ENCODE measurements at regions not wholly inside any gene's neighbourhood (a gene's known extent, or its start where the extent isn't known, plus 50 kb on each side); places are given as distances from the start of the nearest gene placed in this dataset.

DNA sequence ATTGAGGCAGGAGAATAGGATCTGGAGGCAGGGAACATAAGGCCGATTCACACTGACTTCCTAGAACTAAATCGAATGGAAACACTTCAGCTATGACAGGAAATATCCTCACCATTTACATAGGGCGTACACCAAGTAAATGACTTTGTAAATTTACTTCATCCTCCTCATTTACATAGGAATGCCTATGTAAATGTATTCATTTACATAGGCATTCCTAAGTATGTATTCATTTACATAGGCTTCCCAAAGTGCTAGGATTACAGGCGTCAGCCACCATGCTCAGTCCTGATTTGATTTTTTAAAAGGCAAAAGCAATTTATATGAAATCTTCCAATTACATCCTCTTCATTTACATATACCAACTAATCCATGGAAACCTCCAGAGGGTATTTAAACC lies 133.1 kb upstream of the RFC3 start:
- Histone ChIP-seq H3K4me1 (ENCODE audit: control insufficient read depth, insufficient read depth, low read length) (no peaks in the 10 kb centered on the region), H3K36me3 (ENCODE audit: control insufficient read depth, insufficient read depth, low read length) (no peaks in the 10 kb centered on the region), H3K27me3 (ENCODE audit: control insufficient read depth, insufficient read depth, low read length, poor library complexity, severe bottlenecking) (no peaks in the 10 kb centered on the region), H3K9me3 (ENCODE audit: control insufficient read depth, low read length) (no peaks in the 10 kb centered on the region), H3K4me3 (ENCODE audit: insufficient read depth, low read depth, low read length) (no peak overlapping the region), H3K27ac (ENCODE audit: insufficient read depth, low read depth, low read length, poor library complexity, severe bottlenecking) (no peak overlapping the region)
- WGBS, 2 experiments: 80 to 82% methylated on average over 4 of the region's 4 CpGs

DNA sequence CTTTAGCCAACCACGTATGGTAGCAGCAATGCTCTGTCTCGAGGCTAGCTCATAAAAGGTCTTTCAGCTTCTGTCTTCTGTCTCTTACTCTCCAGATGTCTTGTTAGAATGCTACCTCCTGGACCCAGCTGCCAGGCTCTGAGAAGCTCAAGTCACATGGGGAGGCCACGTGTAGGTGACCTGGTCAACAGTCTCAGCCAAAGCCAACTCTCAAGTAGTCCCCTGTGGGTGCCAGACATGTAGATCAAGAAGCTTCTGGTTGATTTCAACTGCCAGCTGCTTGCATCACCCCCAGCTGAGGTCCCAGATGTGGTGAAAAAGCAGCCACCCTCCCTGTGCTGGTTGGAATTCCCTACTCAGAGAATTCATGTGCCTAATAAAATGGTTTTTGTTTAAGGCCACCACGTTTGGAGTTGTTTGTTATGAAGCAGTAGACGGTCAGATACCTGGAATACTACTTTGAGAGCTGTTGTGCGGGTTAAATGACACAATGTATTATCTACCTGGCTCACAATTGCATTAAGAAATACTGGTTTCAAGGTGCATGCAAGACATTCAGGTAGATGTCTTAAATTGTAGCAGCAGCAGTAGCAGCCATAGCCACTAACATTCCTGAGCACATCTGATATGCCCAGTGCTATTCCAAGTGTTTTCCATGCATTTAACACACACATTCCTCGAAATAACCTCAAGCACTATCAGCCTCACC lies 131.0 kb upstream of the RFC3 start:
- H3K4me3 ChIP-seq (ENCODE audit: insufficient read depth, low read depth, low read length): no peak overlapping the region
- H3K9me3 ChIP-seq (ENCODE audit: control insufficient read depth, low read length): no peaks in the 10 kb centered on the region
- 82 to 88% methylated on average over 7 of the region's 7 CpGs for WGBS, 2 experiments
- no peaks in the 10 kb centered on the region for H3K27me3 ChIP-seq (ENCODE audit: control insufficient read depth, insufficient read depth, low read length, poor library complexity, severe bottlenecking)
- no peaks in the 10 kb centered on the region for H3K4me1 ChIP-seq (ENCODE audit: control insufficient read depth, insufficient read depth, low read length)
- no peak overlapping the region for H3K27ac ChIP-seq (ENCODE audit: insufficient read depth, low read depth, low read length, poor library complexity, severe bottlenecking)
- H3K36me3 ChIP-seq (ENCODE audit: control insufficient read depth, insufficient read depth, low read length): no peaks in the 10 kb centered on the region

DNA sequence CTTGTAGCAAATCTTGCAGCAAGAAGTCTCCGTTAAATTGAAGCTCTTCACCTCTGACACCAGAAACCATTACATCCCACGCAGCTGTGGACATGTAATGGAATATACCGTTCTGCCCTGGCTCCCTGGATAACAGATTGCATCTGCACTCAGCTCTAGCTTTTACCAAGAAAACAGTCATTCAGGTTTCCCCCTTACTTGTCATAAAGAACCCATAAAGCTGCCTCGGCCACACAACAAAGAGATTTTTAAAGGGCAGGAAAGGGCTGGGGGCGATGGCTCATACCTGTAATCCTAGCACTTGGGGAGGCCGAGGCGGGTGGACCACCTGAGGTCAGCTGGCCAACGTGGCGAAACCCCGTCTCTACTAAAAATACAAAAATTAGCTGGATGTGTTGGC lies 127.6 kb upstream of the RFC3 start:
- Histone ChIP-seq H3K4me1 (ENCODE audit: control insufficient read depth, insufficient read depth, low read length) (no peaks in the 10 kb centered on the region), H3K27ac (ENCODE audit: insufficient read depth, low read depth, low read length, poor library complexity, severe bottlenecking) (no peak overlapping the region), H3K27me3 (ENCODE audit: control insufficient read depth, insufficient read depth, low read length, poor library complexity, severe bottlenecking) (no peaks in the 10 kb centered on the region), H3K4me3 (ENCODE audit: insufficient read depth, low read depth, low read length) (no peak overlapping the region), H3K9me3 (ENCODE audit: control insufficient read depth, low read length) (no peaks in the 10 kb centered on the region), H3K36me3 (ENCODE audit: control insufficient read depth, insufficient read depth, low read length) (no peaks in the 10 kb centered on the region)
- 92 to 94% methylated on average over 10 of the region's 10 CpGs for WGBS, 2 experiments

DNA sequence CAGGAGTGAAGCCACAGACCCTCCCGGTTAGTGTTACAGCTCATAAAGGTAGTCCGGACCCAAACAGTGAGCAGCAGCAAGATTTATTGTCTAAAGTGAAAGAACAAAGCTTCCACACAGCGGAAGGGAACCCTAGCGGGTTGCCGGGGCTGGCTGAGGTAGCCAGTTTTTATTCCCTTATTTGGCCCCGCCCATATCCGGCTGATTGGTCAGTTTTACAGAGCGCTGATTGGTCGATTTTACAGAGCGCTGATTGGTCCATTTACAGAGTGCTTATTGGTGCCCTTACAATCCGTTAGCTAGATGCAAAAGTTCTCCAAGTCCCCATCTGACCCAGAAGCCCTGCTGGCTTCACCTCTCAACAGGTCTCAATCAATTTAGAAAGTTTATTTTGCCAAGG lies 126.0 kb upstream of the RFC3 start:
- WGBS, 2 experiments: 94% methylated on average over 11 of the region's 11 CpGs
- Histone ChIP-seq H3K4me3 (ENCODE audit: insufficient read depth, low read depth, low read length) (no peak overlapping the region), H3K27ac (ENCODE audit: insufficient read depth, low read depth, low read length, poor library complexity, severe bottlenecking) (no peak overlapping the region), H3K27me3 (ENCODE audit: control insufficient read depth, insufficient read depth, low read length, poor library complexity, severe bottlenecking) (no peaks in the 10 kb centered on the region), H3K36me3 (ENCODE audit: control insufficient read depth, insufficient read depth, low read length) (no peaks in the 10 kb centered on the region), H3K4me1 (ENCODE audit: control insufficient read depth, insufficient read depth, low read length) (no peaks in the 10 kb centered on the region), H3K9me3 (ENCODE audit: control insufficient read depth, low read length) (no peaks in the 10 kb centered on the region)

DNA sequence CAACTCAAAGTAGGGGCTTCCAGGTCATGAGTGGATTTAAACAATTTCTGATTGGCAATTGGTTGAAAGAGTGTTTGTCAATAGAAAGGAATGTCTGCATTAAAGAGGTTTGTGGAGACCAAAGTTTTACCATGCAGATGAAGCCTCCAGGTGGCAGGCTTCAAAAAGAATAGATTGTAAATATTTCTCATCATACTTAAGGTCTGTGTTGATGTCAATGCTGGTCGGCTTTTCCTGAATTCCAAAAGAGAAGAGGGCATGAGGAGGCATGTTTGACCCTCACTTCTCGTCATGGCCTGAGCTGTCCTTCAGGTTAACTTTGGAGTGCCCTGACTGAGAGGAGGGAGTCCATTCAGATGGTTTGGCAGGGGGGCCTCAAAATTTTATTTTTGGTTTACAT lies 125.4 kb upstream of the RFC3 start:
- H3K27me3 ChIP-seq (ENCODE audit: control insufficient read depth, insufficient read depth, low read length, poor library complexity, severe bottlenecking): no peaks in the 10 kb centered on the region
- no peaks in the 10 kb centered on the region for H3K36me3 ChIP-seq (ENCODE audit: control insufficient read depth, insufficient read depth, low read length)
- H3K4me3 ChIP-seq (ENCODE audit: insufficient read depth, low read depth, low read length): no peak overlapping the region
- 89 to 95% methylated on average over 2 of the region's 2 CpGs for WGBS, 2 experiments
- no peaks in the 10 kb centered on the region for H3K4me1 ChIP-seq (ENCODE audit: control insufficient read depth, insufficient read depth, low read length)
- no peak overlapping the region for H3K27ac ChIP-seq (ENCODE audit: insufficient read depth, low read depth, low read length, poor library complexity, severe bottlenecking)
- H3K9me3 ChIP-seq (ENCODE audit: control insufficient read depth, low read length): no peaks in the 10 kb centered on the region

DNA sequence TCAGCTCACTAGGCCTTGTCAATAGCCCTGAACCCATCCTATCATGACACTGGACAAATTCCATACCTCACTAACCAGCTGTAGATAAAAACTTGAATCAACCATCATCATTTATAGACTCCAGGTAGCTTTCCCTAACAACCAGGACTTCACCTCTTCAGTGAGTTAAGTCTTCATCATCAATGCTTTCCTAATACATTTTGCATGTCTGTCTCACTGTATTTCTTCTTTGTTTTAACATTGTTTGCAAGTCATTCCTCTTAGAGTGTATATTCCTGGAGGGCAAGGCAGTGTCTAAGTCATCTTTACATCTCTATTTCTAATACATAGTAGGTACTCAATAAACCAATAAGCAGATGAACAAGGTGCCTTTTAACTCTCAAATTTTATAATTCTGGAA lies 123.4 kb upstream of the RFC3 start:
- Histone ChIP-seq H3K36me3 (ENCODE audit: control insufficient read depth, insufficient read depth, low read length) (no peaks in the 10 kb centered on the region), H3K4me1 (ENCODE audit: control insufficient read depth, insufficient read depth, low read length) (no peaks in the 10 kb centered on the region), H3K27ac (ENCODE audit: insufficient read depth, low read depth, low read length, poor library complexity, severe bottlenecking) (no peak overlapping the region), H3K9me3 (ENCODE audit: control insufficient read depth, low read length) (no peaks in the 10 kb centered on the region), H3K4me3 (ENCODE audit: insufficient read depth, low read depth, low read length) (no peak overlapping the region), H3K27me3 (ENCODE audit: control insufficient read depth, insufficient read depth, low read length, poor library complexity, severe bottlenecking) (no peaks in the 10 kb centered on the region)

DNA sequence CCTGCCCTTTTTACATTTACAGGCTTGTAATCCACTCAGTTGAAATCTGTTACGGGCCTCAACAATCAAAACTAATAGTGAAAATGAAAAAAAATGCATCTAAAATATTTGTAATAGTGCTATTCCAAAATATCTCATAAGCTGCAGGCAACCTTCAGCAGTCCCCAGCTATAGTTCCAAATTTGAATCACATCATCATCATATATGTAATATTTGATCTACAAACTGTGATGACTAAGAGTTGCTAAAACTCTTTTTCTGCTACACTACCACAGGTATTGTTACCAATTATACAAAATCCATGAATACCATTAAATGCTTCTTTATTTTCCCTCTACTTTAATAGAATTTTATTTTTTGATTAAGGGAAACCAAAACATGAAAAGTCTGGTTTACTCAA lies 121.4 kb upstream of the RFC3 start:
- Histone ChIP-seq H3K27ac (ENCODE audit: insufficient read depth, low read depth, low read length, poor library complexity, severe bottlenecking) (no peak overlapping the region), H3K27me3 (ENCODE audit: control insufficient read depth, insufficient read depth, low read length, poor library complexity, severe bottlenecking) (no peaks in the 10 kb centered on the region)
- WGBS, 2 experiments: no CpG with 5 or more reads among the region's 1 CpG

DNA sequence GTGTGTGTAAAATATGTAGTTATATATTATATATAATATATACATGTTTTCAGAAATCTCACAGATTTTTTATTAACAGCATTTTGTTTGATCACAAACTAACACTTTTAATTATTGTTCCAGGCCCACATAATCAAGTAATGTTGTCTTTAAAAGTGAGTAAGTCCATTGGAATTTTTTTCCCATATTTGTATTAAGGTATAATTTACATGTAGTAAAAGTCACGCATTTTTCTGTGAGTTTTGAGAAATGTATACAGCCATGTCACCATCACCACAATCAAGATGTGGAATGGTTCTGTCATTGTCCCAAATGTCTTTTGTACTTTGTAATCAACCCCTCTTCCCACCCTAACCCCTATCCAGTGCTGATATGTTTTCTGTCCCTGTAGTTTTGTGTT lies 120.0 kb upstream of the RFC3 start:
- Histone ChIP-seq H3K27ac (ENCODE audit: insufficient read depth, low read depth, low read length, poor library complexity, severe bottlenecking) (no peak overlapping the region), H3K36me3 (ENCODE audit: control insufficient read depth, insufficient read depth, low read length) (no peaks in the 10 kb centered on the region), H3K9me3 (ENCODE audit: control insufficient read depth, low read length) (no peaks in the 10 kb centered on the region), H3K4me3 (ENCODE audit: insufficient read depth, low read depth, low read length) (no peak overlapping the region), H3K4me1 (ENCODE audit: control insufficient read depth, insufficient read depth, low read length) (no peaks in the 10 kb centered on the region), H3K27me3 (ENCODE audit: control insufficient read depth, insufficient read depth, low read length, poor library complexity, severe bottlenecking) (no peaks in the 10 kb centered on the region)
- 100% methylated on average over 1 of the region's 1 CpG; no CpG with 5 or more reads in 1 of the 2 experiments for WGBS, 2 experiments

More for the DNA sequence above, 121.4 kb upstream of the RFC3 start:
- H3K4me3 ChIP-seq (ENCODE audit: insufficient read depth, low read depth, low read length): no peak overlapping the region
- H3K4me1 ChIP-seq (ENCODE audit: control insufficient read depth, insufficient read depth, low read length): no peaks in the 10 kb centered on the region
- H3K9me3 ChIP-seq (ENCODE audit: control insufficient read depth, low read length): no peaks in the 10 kb centered on the region
- no peaks in the 10 kb centered on the region for H3K36me3 ChIP-seq (ENCODE audit: control insufficient read depth, insufficient read depth, low read length)

DNA sequence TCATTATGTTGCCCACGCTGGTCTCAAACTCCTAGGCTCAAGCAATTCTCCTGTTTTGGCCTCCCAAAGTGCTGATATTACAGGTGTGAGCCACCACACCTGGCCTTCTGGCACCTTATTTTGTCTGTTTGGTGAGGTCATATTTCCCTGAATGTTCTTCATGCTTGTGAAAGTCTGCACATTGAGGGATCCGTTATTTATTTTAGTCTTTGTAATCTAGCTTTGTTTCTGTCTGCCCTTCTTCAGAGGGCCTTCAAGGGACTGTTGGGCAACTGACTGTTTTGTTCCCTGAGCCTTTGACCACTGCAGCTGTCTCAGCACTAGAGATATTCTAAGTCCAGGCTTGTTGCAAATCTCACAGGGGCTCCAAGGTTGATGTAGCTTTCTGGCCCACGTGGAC lies 110.5 kb upstream of the RFC3 start:
- no peaks in the 10 kb centered on the region for H3K9me3 ChIP-seq (ENCODE audit: control insufficient read depth, low read length)
- H3K27me3 ChIP-seq (ENCODE audit: control insufficient read depth, insufficient read depth, low read length, poor library complexity, severe bottlenecking): no peaks in the 10 kb centered on the region
- 89 to 96% methylated on average over 3 of the region's 3 CpGs for WGBS, 2 experiments

DNA sequence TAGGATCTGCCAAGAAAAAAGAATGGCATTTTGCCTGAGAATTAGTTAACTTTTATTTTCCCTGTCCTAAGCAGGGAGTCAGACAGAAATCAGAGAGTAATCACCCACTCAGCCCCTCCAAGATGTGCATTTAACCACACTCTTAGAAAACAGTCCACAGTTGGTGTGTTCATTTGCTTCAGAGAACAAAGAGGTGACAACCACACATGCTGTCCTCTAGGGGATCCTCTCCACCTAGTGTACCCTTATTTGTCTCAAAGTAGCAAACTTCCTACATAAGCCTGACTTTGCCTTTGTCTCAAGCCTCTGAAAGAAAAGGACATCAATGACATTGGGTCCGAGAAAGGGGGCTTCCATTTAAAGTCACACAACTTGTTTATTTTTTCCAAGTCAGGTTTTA lies 107.0 kb upstream of the RFC3 start:
- Histone ChIP-seq H3K27ac (ENCODE audit: insufficient read depth, low read depth, low read length, poor library complexity, severe bottlenecking) (no peak overlapping the region), H3K4me3 (ENCODE audit: insufficient read depth, low read depth, low read length) (no peak overlapping the region), H3K9me3 (ENCODE audit: control insufficient read depth, low read length) (no peaks in the 10 kb centered on the region), H3K4me1 (ENCODE audit: control insufficient read depth, insufficient read depth, low read length) (no peaks in the 10 kb centered on the region), H3K36me3 (ENCODE audit: control insufficient read depth, insufficient read depth, low read length) (no peaks in the 10 kb centered on the region), H3K27me3 (ENCODE audit: control insufficient read depth, insufficient read depth, low read length, poor library complexity, severe bottlenecking) (no peaks in the 10 kb centered on the region)
- 92% methylated on average over 1 of the region's 1 CpG; no CpG with 5 or more reads in 1 of the 2 experiments for WGBS, 2 experiments

More for the DNA sequence above, 110.5 kb upstream of the RFC3 start:
- H3K4me3 ChIP-seq (ENCODE audit: insufficient read depth, low read depth, low read length): no peak overlapping the region
- no peak overlapping the region for H3K27ac ChIP-seq (ENCODE audit: insufficient read depth, low read depth, low read length, poor library complexity, severe bottlenecking)
- no peaks in the 10 kb centered on the region for H3K36me3 ChIP-seq (ENCODE audit: control insufficient read depth, insufficient read depth, low read length)
- H3K4me1 ChIP-seq (ENCODE audit: control insufficient read depth, insufficient read depth, low read length): no peaks in the 10 kb centered on the region

DNA sequence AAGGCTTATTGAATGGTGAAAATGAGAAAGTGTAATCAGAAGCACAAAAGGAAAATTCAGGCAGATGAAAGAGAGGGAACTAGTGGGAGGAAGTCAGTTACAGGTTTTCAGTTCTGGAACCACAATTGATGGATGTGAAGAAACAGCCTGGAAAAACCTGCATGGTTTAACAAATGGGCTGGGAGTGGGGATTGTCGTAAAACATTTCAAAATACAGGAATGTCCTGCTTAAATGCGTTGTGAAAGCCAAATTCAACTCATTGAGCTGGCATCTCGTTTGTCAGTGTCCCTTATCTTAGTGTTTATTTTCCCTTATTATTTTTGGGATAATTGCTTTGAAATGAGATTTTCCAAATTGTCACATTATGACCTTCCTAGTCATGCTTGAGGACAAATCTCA lies 106.5 kb upstream of the RFC3 start:
- H3K9me3 ChIP-seq (ENCODE audit: control insufficient read depth, low read length): no peaks in the 10 kb centered on the region
- no peaks in the 10 kb centered on the region for H3K27me3 ChIP-seq (ENCODE audit: control insufficient read depth, insufficient read depth, low read length, poor library complexity, severe bottlenecking)
- H3K4me3 ChIP-seq (ENCODE audit: insufficient read depth, low read depth, low read length): no peak overlapping the region
- no peak overlapping the region for H3K27ac ChIP-seq (ENCODE audit: insufficient read depth, low read depth, low read length, poor library complexity, severe bottlenecking)
- WGBS, 2 experiments: 91 to 92% methylated on average over 3 of the region's 3 CpGs
- no peaks in the 10 kb centered on the region for H3K36me3 ChIP-seq (ENCODE audit: control insufficient read depth, insufficient read depth, low read length)
- H3K4me1 ChIP-seq (ENCODE audit: control insufficient read depth, insufficient read depth, low read length): no peaks in the 10 kb centered on the region
